ENCODE measurements at regions not wholly inside any gene's neighbourhood (a gene's known extent, or its start where the extent isn't known, plus 50 kb on each side); places are given as distances from the start of the nearest gene placed in this dataset.
"Not testable (repeated sequence)": the region's sequence is repeated elsewhere in the genome, so short reads cannot be mapped to it uniquely, and the experiment has no call there.

GRCh38 chr13:33403807-33404362, 118.3 kb upstream of the STARD13 start:
- in situ Hi-C loops (cut with HindIII; ENCODE audit: low sequenced_read_pairs) = no loop called here
- no peak for TF ChIP-seq CTCF (IDR thresholded peaks at IDR 0.05; ENCODE audit: low read depth, low read length)
- DNase-seq (ENCODE audit: low read depth, low spot score) = no peak
- no peak overlapping the region for H3K4me3 ChIP-seq (ENCODE audit: low read depth, low read length)

GRCh38 chr13:33405371-33405770, 119.8 kb upstream of the STARD13 start:
- in situ Hi-C loops (cut with HindIII; ENCODE audit: low sequenced_read_pairs) = no loop called here
- no peak overlapping the region for H3K4me3 ChIP-seq (ENCODE audit: low read depth, low read length)
- no peak for DNase-seq (ENCODE audit: low read depth, low spot score)
- no peak for TF ChIP-seq CTCF (IDR thresholded peaks at IDR 0.05; ENCODE audit: low read depth, low read length)

- no peak for DNase-seq (ENCODE audit: low read depth, low spot score)
- no peak overlapping the region for H3K4me3 ChIP-seq (ENCODE audit: low read depth, low read length)
- TF ChIP-seq CTCF (IDR thresholded peaks at IDR 0.05; ENCODE audit: low read depth, low read length) = no peak
- in situ Hi-C loops (cut with HindIII; ENCODE audit: low sequenced_read_pairs) = no loop called here
These were observed 124.3 kb upstream of the STARD13 start for GRCh38 chr13:33409673-33410510.

- H3K4me3 ChIP-seq (ENCODE audit: low read depth, low read length) = no peak overlapping the region
- DNase-seq (ENCODE audit: low read depth, low spot score) = no peak
- in situ Hi-C loops (cut with HindIII; ENCODE audit: low sequenced_read_pairs) = no loop called here
- TF ChIP-seq CTCF (IDR thresholded peaks at IDR 0.05; ENCODE audit: low read depth, low read length) = no peak
These were observed 125.1 kb upstream of the STARD13 start for GRCh38 chr13:33410619-33411018.

- in situ Hi-C loops (cut with HindIII; ENCODE audit: low sequenced_read_pairs) = no loop called here
These were observed 125.8 kb upstream of the STARD13 start for GRCh38 chr13:33411312-33411711.

GRCh38 chr13:33415822-33416221, 130.3 kb upstream of the STARD13 start:
- in situ Hi-C loops (cut with HindIII; ENCODE audit: low sequenced_read_pairs) = no loop called here
- DNase-seq (ENCODE audit: low read depth, low spot score) = no peak
- no peak overlapping the region for H3K4me3 ChIP-seq (ENCODE audit: low read depth, low read length)
- no peak for TF ChIP-seq CTCF (IDR thresholded peaks at IDR 0.05; ENCODE audit: low read depth, low read length)

More at GRCh38 chr13:33411312-33411711, 125.8 kb upstream of the STARD13 start:
- no peak overlapping the region for H3K4me3 ChIP-seq (ENCODE audit: low read depth, low read length)
- DNase-seq (ENCODE audit: low read depth, low spot score) = no peak
- TF ChIP-seq CTCF (IDR thresholded peaks at IDR 0.05; ENCODE audit: low read depth, low read length) = no peak

GRCh38 chr13:33418224-33418953, 132.8 kb upstream of the STARD13 start:
- H3K4me3 ChIP-seq (ENCODE audit: low read depth, low read length); DNase-seq (ENCODE audit: low read depth, low spot score); in situ Hi-C loops (cut with HindIII; ENCODE audit: low sequenced_read_pairs): not testable (repeated sequence)

- in situ Hi-C loops (cut with HindIII; ENCODE audit: low sequenced_read_pairs); H3K4me3 ChIP-seq (ENCODE audit: low read depth, low read length); DNase-seq (ENCODE audit: low read depth, low spot score): not testable (repeated sequence)
These were observed 134.6 kb upstream of the STARD13 start for GRCh38 chr13:33420117-33420516.

Measured in astrocyte of the spinal cord (primary cell).